Kidney (tissue), 13 donors: ENCODE measurements at regions not wholly inside any gene's neighbourhood (a gene's known extent, or its start where the extent isn't known, plus 50 kb on each side); places are given as distances from the start of the nearest gene placed in this dataset.

Experiments
- DNase-seq, 5 donors: peaks; one replicate each; pipeline ENCODE4 v3.0.0-alpha.2; 2013 to 2020
- FAIRE-seq: peaks from 2 replicates; lab custom pipeline; 2012; peaks lifted over from hg19 to GRCh38; lab: Jason Lieb, UNC
- H3K27ac ChIP-seq, 2 donors: one replicate each; pipeline ENCODE4 v1.7.0; 2013; ENCODE audit warnings: low read depth in 2 of 2, low read length in 2 of 2, inconsistent platforms in 1 of 2
- H3K27me3 ChIP-seq: one replicate; pipeline ENCODE4 v1.7.1; 2013; ENCODE audit warnings: low read length, inconsistent platforms; ENCODE audit not compliant: control insufficient read depth, insufficient read depth
- H3K36me3 ChIP-seq, 3 donors: one replicate each; pipeline versions ENCODE4 v1.7.0 to v1.7.1; 2013; ENCODE audit warnings: low read length in 3 of 3, control low read depth in 1 of 3, inconsistent platforms in 1 of 3; ENCODE audit not compliant: insufficient read depth in 3 of 3, control insufficient read depth in 2 of 3
- H3K4me1 ChIP-seq, 3 donors: one replicate each; pipeline versions ENCODE4 v1.7.0 to v1.7.1; 2013; ENCODE audit warnings: low read length in 3 of 3, inconsistent platforms in 1 of 3, low read depth in 1 of 3; ENCODE audit not compliant: control insufficient read depth in 2 of 3, insufficient read depth in 2 of 3
- H3K4me3 ChIP-seq, 3 donors: one replicate each; pipeline versions ENCODE4 v1.7.0 to v1.8.1; 2013; ENCODE audit warnings: low read length in 3 of 3, control low read depth in 1 of 3, inconsistent platforms in 1 of 3
- H3K9ac ChIP-seq, 3 donors: one replicate each; pipeline versions ENCODE4 v1.7.0 to v1.7.1; 2013; ENCODE audit warnings: low read length in 3 of 3, control low read depth in 1 of 3, inconsistent platforms in 1 of 3
- H3K9me3 ChIP-seq, 3 donors: one replicate each; pipeline versions ENCODE4 v1.7.0 to v1.7.1; 2013; ENCODE audit warnings: low read length in 3 of 3, control low read depth in 1 of 3, inconsistent platforms in 1 of 3; ENCODE audit not compliant: control insufficient read depth in 2 of 3, insufficient read depth in 1 of 3
- intact Hi-C: fragments of 100-400 bp; cut with DNase I; formaldehyde crosslinking; loops from one replicate; pipeline ENCODE4 v1.11.1; 2022
- TF ChIP-seq, protein P1 (sequence below): IDR thresholded peaks from 3 replicates; pipeline ENCODE4 v1.5.1; 2012; ENCODE audit warnings: mild to moderate bottlenecking, moderate library complexity, borderline replicate concordance; ENCODE audit not compliant: insufficient read depth; ENCODE audit errors: extremely low read depth
- donor health status: control.
- donor health status: control.
- donor health status: control.
- donor health status: control.
- donor health status: control.
- donor health status: DM: yes; HTN: yes; CAD: no.
- donor health status: Normal renal cell carcinoma (clear cell type).

DNA sequence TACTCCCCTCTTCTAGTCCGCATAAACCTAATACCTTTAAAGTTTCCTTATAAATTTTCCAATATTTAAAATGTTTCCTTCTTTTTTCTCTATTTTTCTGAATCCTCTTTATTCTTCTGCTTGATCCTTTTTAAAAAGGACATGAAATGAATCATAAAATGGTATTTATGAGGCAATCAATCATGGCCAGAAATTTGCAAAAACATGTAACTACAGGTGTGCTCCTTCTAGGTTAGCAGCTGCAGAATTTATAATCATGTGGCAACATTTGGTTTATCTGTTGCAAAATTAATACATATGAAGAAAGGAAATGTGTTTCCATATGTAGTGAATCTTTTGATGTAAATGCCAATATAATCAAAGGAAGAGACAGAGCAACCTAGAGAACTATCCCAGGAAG lies 1008.5 kb downstream of the ANKRD7 start:
- Histone ChIP-seq H3K4me1 (no peaks in the 10 kb centered on the region), H3K9ac (no peak overlapping the region), H3K27ac (no peak overlapping the region), H3K9me3 (no peaks in the 10 kb centered on the region), H3K4me3 (no peak overlapping the region), H3K27me3 (no peaks in the 10 kb centered on the region), H3K36me3 (no peaks in the 10 kb centered on the region)
- TF ChIP-seq, protein P1, sequence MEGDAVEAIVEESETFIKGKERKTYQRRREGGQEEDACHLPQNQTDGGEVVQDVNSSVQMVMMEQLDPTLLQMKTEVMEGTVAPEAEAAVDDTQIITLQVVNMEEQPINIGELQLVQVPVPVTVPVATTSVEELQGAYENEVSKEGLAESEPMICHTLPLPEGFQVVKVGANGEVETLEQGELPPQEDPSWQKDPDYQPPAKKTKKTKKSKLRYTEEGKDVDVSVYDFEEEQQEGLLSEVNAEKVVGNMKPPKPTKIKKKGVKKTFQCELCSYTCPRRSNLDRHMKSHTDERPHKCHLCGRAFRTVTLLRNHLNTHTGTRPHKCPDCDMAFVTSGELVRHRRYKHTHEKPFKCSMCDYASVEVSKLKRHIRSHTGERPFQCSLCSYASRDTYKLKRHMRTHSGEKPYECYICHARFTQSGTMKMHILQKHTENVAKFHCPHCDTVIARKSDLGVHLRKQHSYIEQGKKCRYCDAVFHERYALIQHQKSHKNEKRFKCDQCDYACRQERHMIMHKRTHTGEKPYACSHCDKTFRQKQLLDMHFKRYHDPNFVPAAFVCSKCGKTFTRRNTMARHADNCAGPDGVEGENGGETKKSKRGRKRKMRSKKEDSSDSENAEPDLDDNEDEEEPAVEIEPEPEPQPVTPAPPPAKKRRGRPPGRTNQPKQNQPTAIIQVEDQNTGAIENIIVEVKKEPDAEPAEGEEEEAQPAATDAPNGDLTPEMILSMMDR = no peak
- no peak for DNase-seq
- intact Hi-C loops = no loop called here
- no peak for FAIRE-seq

GRCh38 chr7:119252962-119253361 lies 1020.0 kb upstream of the KCND2 start:
- H3K4me3 ChIP-seq = no peak overlapping the region
- no peaks in the 10 kb centered on the region for H3K36me3 ChIP-seq
- no peaks in the 10 kb centered on the region for H3K4me1 ChIP-seq
- TF ChIP-seq, protein P1 = no peak
- H3K27me3 ChIP-seq = no peaks in the 10 kb centered on the region
- FAIRE-seq (no peak), DNase-seq (no peak)
- intact Hi-C loops = no loop called here
- H3K27ac ChIP-seq = no peak overlapping the region
- H3K9me3 ChIP-seq = no peaks in the 10 kb centered on the region
- H3K9ac ChIP-seq = no peak overlapping the region

GRCh38 chr7:119254742-119255141 lies 1018.2 kb upstream of the KCND2 start:
- H3K9me3 ChIP-seq = no peaks in the 10 kb centered on the region
- no peak for DNase-seq
- H3K27me3 ChIP-seq = no peaks in the 10 kb centered on the region
- no peak overlapping the region for H3K4me3 ChIP-seq
- no peak for FAIRE-seq
- no peak overlapping the region for H3K27ac ChIP-seq
- no peak overlapping the region for H3K9ac ChIP-seq
- intact Hi-C loops = no loop called here
- no peaks in the 10 kb centered on the region for H3K4me1 ChIP-seq
- TF ChIP-seq, protein P1 = no peak
- H3K36me3 ChIP-seq = no peaks in the 10 kb centered on the region

- no peak for DNase-seq
- TF ChIP-seq, protein P1 = no peak
- Histone ChIP-seq H3K36me3 (no peaks in the 10 kb centered on the region), H3K4me1 (no peaks in the 10 kb centered on the region), H3K9ac (no peak overlapping the region), H3K27me3 (no peaks in the 10 kb centered on the region), H3K9me3 (no peaks in the 10 kb centered on the region), H3K4me3 (no peak overlapping the region), H3K27ac (no peak overlapping the region)
- intact Hi-C loops = no loop called here
- FAIRE-seq = no peak
Measured at GRCh38 chr7:119256001-119256400, 1017.0 kb upstream of the KCND2 start.
